ACC112 (cell line): ENCODE measurements at regions not wholly inside any gene's neighbourhood (a gene's known extent, or its start where the extent isn't known, plus 50 kb on each side); places are given as distances from the start of the nearest gene placed in this dataset.

ENCODE experiments used
- H2AFZ ChIP-seq: fragments of 200-600 bp; sonication (generic); one replicate; pipeline ENCODE4 v1.6.0; 2017; ENCODE audit warnings: antibody characterized with exemption, low read length; ENCODE audit not compliant: unreplicated experiment
- H3K27ac ChIP-seq: fragments of 200-600 bp; sonication (generic); 2 replicates; pipeline ENCODE4 v1.5.1; 2014; ENCODE audit warnings: low read depth, mild to moderate bottlenecking, antibody characterized with exemption, low read length, moderate library complexity
- H3K27me3 ChIP-seq: fragments of 200-600 bp; sonication (generic); 2 replicates; pipeline ENCODE4 v1.6.1; 2014; ENCODE audit warnings: mild to moderate bottlenecking, antibody characterized with exemption, low read length, moderate library complexity, mixed read lengths; ENCODE audit not compliant: insufficient read depth
- H3K36me3 ChIP-seq: fragments of 200-600 bp; sonication (generic); 2 replicates; pipeline ENCODE4 v1.6.1; 2016; ENCODE audit warnings: mild to moderate bottlenecking, antibody characterized with exemption, low read length, moderate library complexity, mixed read lengths; ENCODE audit not compliant: insufficient read depth
- H3K4me1 ChIP-seq: fragments of 200-600 bp; sonication (generic); one replicate; pipeline ENCODE4 v1.6.1; 2016; ENCODE audit warnings: low read length, mixed read lengths; ENCODE audit not compliant: insufficient read depth, unreplicated experiment, control insufficient read depth
- H3K4me3 ChIP-seq: fragments of 200-600 bp; sonication (generic); 2 replicates; pipeline ENCODE4 v1.5.1; 2014; ENCODE audit warnings: mild to moderate bottlenecking, low read depth, low read length
- H3K79me2 ChIP-seq: fragments of 200-600 bp; sonication (generic); one replicate; pipeline ENCODE4 v1.6.0; 2016; ENCODE audit warnings: low read length; ENCODE audit not compliant: control insufficient read depth, unreplicated experiment, insufficient read depth

GRCh38 chr7:35342786-35343185 lies 88.9 kb upstream of the TBX20 start:
- Histone ChIP-seq H3K36me3 (no peaks in the 10 kb centered on the region), H3K4me1 (no peaks in the 10 kb centered on the region), H2AFZ (no peak overlapping the region), H3K27me3 (peaks cover 19% of the 10 kb centered on the region), H3K4me3 (no peak overlapping the region), H3K27ac (no peak overlapping the region), H3K79me2 (no peaks in the 10 kb centered on the region)

DNA sequence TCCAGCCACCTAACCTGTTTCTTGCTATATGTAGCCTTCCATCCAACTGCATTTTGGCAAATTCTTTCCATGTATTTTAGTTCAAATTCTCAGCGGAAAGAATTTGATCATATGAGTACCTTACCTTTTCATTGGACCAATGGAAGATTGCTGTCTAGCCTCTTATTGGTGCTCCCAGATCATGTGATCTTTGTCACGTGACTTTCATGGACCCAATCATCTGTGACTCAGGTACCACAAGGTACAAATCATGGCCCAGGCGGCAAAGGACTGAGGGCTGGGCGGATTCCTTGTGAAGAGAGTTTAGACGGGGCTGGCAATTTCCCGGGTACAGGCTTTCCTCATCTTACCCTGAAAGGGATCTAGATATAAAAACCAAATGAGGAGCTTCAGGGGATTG lies 85.9 kb upstream of the TBX20 start:
- Histone ChIP-seq H2AFZ (no peak overlapping the region), H3K36me3 (no peaks in the 10 kb centered on the region), H3K4me3 (no peak overlapping the region), H3K79me2 (no peaks in the 10 kb centered on the region), H3K4me1 (no peaks in the 10 kb centered on the region), H3K27ac (no peak overlapping the region), H3K27me3 (peaks cover 15% of the 10 kb centered on the region)

- Histone ChIP-seq H3K79me2 (no peaks in the 10 kb centered on the region), H3K27ac (no peak overlapping the region), H3K36me3 (no peaks in the 10 kb centered on the region), H2AFZ (no peak overlapping the region), H3K27me3 (peaks cover 23% of the 10 kb centered on the region), H3K4me3 (no peak overlapping the region), H3K4me1 (no peaks in the 10 kb centered on the region)
Measured at GRCh38 chr7:35336444-35336843, 82.5 kb upstream of the TBX20 start.

GRCh38 chr7:35334506-35334905 lies 80.6 kb upstream of the TBX20 start:
- no peak overlapping the region for H3K27ac ChIP-seq
- H3K4me3 ChIP-seq, result no peak overlapping the region
- H3K27me3 ChIP-seq, result peaks cover 33% of the 10 kb centered on the region
- H2AFZ ChIP-seq, result no peak overlapping the region
- no peaks in the 10 kb centered on the region for H3K36me3 ChIP-seq
- H3K79me2 ChIP-seq, result no peaks in the 10 kb centered on the region
- no peaks in the 10 kb centered on the region for H3K4me1 ChIP-seq

DNA sequence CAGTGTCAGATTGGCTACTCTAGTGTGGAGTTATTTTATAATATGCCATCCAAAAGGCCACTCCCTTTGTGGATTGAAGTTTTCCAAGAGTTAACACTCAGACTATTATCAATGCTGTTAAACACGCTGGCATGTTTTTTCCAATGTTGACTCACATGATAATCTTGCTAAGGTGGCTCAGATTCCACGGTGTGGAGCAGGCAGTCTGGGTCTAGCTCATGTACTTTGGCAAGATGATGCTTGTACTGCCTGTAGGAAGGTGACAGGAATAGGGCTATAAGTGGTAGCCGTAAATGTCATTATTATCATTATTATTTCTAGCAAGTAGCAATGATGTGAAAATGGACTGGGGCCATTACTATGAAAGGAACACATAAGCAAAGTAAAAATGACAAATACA lies 79.4 kb upstream of the TBX20 start:
- H3K27ac ChIP-seq, result no peak overlapping the region
- H3K27me3 ChIP-seq, result peaks cover 37% of the 10 kb centered on the region
- H3K4me3 ChIP-seq, result no peak overlapping the region
- no peaks in the 10 kb centered on the region for H3K36me3 ChIP-seq
- H3K79me2 ChIP-seq, result no peaks in the 10 kb centered on the region
- H3K4me1 ChIP-seq, result no peaks in the 10 kb centered on the region
- H2AFZ ChIP-seq, result no peak overlapping the region

- no peaks in the 10 kb centered on the region for H3K4me1 ChIP-seq
Measured at GRCh38 chr7:35331730-35332678, 78.1 kb upstream of the TBX20 start.

GRCh38 chr7:35329026-35329425 lies 75.1 kb upstream of the TBX20 start:
- H3K27ac ChIP-seq, result no peak overlapping the region
- H3K79me2 ChIP-seq, result no peaks in the 10 kb centered on the region
- H3K36me3 ChIP-seq, result no peaks in the 10 kb centered on the region
- peaks cover 31% of the 10 kb centered on the region for H3K27me3 ChIP-seq
- H3K4me1 ChIP-seq, result no peaks in the 10 kb centered on the region
- H3K4me3 ChIP-seq, result no peak overlapping the region
- no peak overlapping the region for H2AFZ ChIP-seq

More at GRCh38 chr7:35331730-35332678, 78.1 kb upstream of the TBX20 start:
- Histone ChIP-seq H2AFZ (no peak overlapping the region), H3K4me3 (no peak overlapping the region), H3K36me3 (no peaks in the 10 kb centered on the region), H3K79me2 (no peaks in the 10 kb centered on the region), H3K27ac (no peak overlapping the region), H3K27me3 (peaks cover 40% of the 10 kb centered on the region)

DNA sequence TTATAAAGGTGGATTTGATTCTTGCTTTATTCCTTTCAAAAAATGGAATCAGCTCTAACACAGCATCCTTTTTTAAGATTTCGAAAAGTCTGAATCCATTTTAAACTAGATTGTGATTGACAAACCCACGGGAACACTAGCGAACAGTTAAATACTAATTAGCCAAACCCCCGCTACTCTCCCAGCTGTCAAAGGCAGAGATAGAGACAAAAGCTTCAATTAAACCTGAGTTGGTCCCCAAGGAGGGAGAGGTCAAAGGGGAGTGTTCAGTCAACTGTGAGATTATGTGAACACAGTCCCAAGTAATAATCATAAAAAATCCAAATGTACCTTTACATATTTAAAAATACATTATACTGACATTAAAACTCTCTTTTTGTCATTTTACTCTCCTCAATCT lies 65.7 kb upstream of the TBX20 start:
- no peaks in the 10 kb centered on the region for H3K79me2 ChIP-seq
- no peak overlapping the region for H3K4me3 ChIP-seq
- H3K27ac ChIP-seq, result no peak overlapping the region
- H3K36me3 ChIP-seq, result no peaks in the 10 kb centered on the region
- H3K4me1 ChIP-seq, result no peaks in the 10 kb centered on the region
- H2AFZ ChIP-seq, result no peak overlapping the region
- H3K27me3 ChIP-seq, result peaks cover 16% of the 10 kb centered on the region

GRCh38 chr7:35316549-35316948 lies 62.6 kb upstream of the TBX20 start:
- Histone ChIP-seq H3K4me3 (no peak overlapping the region), H3K27ac (no peak overlapping the region), H3K36me3 (no peaks in the 10 kb centered on the region), H2AFZ (no peak overlapping the region), H3K79me2 (no peaks in the 10 kb centered on the region), H3K27me3 (peaks cover 16% of the 10 kb centered on the region), H3K4me1 (no peaks in the 10 kb centered on the region)

DNA sequence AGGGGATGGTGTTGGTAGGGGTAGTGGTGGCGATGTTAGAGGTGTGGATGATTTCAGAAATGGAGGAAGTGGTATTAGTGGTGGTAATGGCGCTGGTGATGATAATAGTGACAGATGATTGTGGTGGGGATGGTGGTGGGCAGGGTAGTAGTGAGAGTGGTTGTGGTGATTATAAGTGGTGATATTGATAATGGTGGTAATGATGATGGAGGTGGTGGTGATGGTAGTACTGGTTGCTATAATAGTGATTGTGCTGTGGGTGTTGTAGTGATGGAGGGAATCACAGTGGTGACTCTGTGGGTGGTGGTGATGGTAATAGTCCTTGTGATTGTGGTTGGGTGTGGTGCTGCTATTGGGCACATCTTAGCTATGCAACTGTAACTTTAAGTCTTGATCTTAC lies 61.6 kb upstream of the TBX20 start:
- no peaks in the 10 kb centered on the region for H3K36me3 ChIP-seq
- no peak overlapping the region for H2AFZ ChIP-seq

DNA sequence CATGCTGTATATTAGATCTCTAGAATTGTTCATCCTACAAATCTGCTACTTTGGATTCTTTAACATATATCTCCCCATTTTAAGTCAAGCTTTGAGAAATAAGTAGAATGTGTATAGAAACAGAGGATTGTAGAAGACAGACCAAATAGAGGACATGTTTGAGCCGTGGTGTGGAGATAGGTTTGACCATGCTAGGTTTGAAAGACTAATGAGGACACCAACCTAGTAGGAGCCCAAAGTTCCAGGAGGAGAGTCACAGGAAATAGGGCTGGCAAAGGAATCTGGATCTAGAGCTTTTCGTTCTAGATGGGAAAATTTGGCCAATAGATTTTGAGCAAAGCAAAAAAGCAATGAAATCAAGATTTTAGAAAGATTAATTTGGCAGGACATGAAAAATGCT lies 60.5 kb upstream of the TBX20 start:
- no peak overlapping the region for H3K4me3 ChIP-seq
- H3K27me3 ChIP-seq, result peaks cover 7% of the 10 kb centered on the region
- H3K36me3 ChIP-seq, result no peaks in the 10 kb centered on the region
- H3K27ac ChIP-seq, result no peak overlapping the region
- no peak overlapping the region for H2AFZ ChIP-seq
- H3K79me2 ChIP-seq, result no peaks in the 10 kb centered on the region
- no peaks in the 10 kb centered on the region for H3K4me1 ChIP-seq

More for the DNA sequence above, 61.6 kb upstream of the TBX20 start:
- no peaks in the 10 kb centered on the region for H3K4me1 ChIP-seq
- no peak overlapping the region for H3K4me3 ChIP-seq
- H3K79me2 ChIP-seq, result no peaks in the 10 kb centered on the region
- peaks cover 16% of the 10 kb centered on the region for H3K27me3 ChIP-seq
- H3K27ac ChIP-seq, result no peak overlapping the region
